ENCODE measurements at regions not wholly inside any gene's neighbourhood (a gene's known extent, or its start where the extent isn't known, plus 50 kb on each side); places are given as distances from the start of the nearest gene placed in this dataset.
"Not testable (repeated sequence)": the region's sequence is repeated elsewhere in the genome, so short reads cannot be mapped to it uniquely, and the experiment has no call there.

DNA sequence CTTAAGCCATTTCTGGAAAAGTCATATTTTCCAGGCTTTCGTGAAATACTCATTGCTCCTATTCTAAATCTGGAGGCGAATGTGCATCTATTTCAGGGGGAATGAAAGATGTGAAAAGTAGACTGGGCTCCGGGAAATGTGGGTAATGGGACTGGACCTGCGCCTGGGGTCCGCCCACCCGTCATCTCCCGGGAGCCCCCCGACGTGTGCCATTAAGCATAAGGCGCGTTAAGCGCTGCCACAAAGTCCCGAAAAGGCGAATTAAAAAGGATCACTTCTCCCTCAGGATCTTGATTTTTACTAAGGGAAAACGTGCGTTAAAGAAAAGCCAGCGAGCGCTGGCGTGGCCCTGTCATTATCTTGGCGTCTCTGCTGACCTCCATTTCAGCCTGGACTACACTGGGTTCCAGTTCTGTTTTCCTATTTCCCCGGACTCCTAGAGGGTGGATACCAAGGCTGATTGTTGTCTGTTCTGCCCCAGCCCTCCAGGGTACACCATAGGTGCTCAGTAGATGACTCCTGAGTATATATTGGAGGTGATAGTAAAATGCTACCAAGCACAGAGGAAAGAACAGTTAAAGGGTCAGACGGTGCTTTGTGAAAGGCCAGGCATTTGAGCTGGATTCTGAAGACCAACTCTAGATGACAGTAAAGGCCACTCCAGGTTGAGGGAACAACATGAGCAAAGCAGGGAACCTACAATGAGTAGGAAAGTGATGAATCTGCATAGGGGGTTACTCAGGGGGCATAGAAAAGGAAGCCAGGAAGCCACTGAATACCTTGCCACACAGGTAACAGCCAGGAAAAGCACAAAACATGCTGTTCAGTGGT lies 89.2 kb upstream of the ARID1B start:
- DNase-seq: no peak

DNA sequence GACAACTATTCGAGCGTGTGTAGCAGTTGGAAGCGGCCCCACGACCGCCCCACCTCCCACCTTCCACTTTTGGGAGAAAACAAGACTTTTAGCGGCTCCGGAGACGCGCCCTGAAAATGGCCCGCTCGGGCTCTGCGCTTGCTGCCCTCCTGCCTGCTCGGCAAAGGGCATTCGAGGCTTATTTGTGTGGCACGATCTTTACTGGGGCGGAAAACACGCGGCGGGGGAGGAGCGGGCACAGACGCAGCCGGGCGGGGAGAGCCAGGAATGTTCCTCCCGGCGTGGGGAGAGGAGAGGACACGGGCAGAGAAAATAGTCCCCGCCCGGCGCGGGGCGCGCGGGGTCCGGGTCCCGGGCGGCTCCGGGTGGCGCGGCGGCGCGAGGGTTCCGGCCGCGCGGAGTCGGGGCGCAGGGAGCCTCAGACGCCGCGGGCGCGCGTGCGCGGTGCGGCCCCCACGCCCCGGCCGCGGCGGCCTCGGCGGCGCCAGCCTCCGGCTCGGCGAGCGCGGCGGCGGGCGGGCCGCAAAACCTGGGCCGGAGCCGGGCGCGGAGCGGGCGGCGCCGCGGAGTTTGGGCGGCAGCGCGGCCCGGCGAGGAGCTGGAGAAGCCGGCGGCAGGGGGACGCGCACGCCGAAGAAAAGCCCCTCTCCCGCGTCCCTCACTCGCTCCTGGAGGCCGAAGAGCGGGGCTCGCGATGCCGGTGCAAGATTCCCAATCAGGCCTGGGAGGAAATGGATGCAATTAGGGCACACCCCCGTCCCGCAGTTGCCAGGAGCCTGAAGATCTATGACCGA lies 90.0 kb upstream of the ARID1B start:
- peak; percentile 77 for DNase-seq

DNA sequence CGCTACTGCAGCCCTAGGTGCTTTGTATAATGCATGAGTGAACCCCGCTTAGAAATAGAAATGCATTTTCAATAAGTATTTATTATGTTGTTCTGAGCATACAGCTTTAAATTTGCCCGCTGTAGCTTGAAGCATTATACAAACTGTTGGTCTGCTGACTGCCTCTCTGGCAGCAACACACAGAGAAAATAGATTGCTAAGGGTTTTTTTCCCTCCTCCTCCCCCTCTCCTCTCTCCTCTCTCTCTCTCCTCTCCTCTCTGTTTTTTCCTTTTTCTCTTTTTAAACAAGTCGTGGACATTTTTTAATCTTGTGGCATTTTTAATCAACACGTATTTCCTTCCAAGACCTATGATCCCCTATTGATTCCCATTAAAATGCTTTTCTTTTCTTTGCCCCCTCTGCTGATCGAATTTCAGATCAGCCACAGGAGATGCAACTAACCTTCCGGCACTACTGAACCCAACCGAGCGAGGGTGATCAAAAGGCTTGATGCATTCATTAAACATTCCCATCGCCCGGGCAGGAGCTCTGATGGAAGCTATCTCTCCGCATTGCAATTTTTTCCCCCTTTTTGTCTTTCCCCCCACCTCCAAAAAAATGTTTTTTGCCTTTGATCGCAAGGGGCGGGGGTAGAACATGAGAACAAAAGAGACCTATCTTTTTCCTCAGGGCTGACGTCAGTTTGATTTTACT lies 90.7 kb upstream of the ARID1B start:
- DNase-seq: peak; percentile 74

DNA sequence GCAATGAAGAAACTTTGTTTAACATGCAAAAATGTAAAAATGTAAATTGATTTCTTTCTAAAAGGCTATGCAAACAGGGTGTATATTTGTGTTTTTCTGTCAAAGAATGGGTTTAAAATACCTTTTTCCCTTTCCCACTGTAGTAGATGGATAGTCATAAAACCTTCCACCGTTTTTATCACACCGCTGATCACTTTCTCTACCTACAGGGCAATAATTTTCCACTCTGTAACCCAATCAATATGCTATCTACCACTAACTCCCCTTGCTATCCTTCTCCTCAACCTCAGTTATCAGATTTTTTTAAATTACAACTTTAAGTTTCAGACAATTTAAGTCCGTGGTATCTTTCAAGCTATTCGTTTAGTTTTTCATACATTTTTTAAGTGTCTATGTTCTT lies 91.4 kb upstream of the ARID1B start:
- no peak for DNase-seq

DNA sequence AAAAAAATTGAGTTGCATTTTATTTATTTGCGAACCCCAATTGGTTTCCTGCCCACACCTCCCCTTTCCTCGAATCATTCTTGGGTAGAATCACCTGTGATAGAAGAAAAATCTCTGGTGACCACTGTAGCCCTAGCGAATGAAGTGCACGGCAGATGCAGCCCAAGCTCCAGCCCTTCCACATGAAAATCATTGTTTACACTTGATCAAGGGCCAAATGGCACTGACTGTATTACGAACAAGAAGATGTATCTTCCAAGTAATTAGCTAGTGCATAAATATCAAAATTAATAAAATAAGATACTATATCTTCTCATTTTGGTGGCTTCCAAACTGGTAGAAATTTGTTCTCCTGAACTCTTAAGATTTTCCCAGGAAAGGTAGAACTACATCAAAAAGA lies 93.4 kb upstream of the ARID1B start:
- DNase-seq: no peak

DNA sequence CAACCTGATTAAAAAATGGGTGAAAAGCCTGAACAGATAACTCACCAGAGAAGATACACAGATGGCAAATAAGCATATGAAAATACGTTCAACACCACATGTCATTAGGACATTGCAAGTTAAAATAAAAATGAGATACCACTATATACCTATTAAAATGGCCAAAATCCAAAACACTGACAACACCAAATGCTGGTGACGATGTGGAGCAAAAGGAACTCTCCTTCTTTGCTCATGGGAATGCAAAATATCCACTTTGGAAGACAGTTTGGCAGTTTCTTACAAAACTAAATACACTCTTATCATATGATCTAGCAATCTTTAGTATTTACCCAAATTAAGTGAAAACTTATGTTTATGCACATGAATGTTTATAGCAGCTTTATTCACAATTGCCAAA lies 100.5 kb upstream of the ARID1B start:
- DNase-seq: no peak

DNA sequence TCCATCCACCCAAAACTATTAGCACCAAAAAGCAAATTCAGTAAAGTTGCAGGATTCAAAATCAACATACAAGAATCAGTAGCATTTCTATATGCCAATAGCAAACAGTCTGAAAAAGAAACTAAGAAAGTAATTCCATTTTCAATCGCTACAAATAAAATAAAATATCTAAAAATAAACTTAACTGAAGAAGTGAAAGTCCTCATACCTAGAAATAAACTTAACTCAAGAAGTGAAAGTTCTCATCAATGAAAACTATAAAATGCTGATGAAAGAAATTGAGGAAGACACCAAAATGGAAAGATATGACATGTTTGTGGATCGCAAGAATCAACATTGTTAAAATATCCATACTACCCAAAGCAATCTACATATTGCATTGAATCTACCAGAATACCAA lies 103.0 kb upstream of the ARID1B start:
- DNase-seq: no peak

DNA sequence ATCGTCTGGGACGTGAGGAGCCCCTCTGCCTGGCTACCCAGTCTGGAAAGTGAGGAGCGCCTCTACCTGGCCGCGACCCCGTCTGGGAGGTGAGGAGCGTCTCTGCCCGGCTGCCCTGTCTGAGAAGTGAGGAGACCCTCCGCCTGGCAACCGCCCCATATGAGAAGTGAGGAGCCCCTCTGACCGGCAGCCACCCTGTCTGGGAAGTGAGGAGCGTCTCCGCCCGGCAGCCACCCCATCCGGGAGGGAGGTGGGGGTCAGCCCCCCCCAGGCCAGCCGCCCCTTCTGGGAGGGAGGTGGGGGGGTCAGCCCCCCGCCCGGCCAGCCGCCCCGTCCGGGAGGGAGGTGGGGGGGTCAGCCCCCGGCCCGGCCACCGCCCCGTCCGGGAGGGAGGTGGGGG lies 107.1 kb upstream of the ARID1B start:
- not testable (repeated sequence) for DNase-seq

DNA sequence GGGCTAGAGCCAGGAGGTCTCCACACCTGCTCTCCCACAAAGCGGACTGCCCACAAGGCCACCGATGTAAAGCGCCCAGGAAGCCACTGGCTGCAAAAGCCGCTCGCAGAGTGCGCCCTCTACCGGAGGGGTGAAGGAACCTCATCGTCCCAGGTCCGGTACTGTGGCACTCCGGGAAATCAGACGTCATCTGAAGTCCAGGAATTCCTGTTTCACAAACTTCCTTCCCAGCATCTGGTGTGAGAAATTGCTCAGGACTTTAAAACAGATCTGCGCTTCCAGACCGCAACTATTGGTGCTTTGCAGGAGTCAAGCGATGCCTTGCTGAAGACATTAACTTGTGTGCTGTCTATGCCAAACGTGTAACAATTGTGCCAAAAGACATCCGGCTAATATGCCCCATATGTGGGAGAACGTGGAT lies 115.1 kb upstream of the ARID1B start:
- no peak for DNase-seq

DNA sequence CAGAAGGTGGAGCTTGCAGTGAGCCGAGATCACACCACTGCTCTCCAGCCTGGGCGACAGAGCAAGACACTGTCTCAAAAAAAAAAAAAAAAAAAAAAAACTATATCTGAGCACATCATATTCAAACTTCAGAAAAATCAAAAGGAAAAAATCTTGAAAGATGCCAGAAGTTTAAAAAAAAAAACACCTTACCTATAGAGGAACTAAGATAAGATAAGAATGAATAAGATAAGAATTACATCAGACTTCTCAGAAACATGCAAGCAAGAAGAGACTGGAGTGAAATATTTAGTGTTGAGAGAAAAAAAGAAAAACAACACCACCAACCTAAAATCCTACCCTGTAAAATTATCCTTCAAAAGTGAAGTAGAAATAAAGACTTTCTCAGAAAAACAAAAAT lies 116.8 kb upstream of the ARID1B start:
- no peak for DNase-seq

DNA sequence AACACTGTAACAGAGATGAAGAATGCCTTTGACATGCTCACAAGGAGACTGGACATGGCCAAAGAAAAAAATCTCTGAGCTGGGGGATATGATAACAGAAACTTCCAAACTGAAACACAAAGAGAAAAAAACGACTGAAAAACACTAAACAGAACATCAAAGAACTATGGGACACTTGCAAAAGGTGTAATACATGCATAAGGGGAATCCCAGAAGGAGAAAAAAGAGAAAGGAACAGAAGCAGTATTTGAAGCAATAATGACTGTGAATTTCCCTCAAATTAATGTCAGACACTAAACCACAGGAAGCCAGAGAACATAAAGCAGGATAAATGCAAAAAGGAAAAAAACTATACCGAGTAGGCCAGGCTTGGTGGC lies 117.4 kb upstream of the ARID1B start:
- no peak for DNase-seq

DNA sequence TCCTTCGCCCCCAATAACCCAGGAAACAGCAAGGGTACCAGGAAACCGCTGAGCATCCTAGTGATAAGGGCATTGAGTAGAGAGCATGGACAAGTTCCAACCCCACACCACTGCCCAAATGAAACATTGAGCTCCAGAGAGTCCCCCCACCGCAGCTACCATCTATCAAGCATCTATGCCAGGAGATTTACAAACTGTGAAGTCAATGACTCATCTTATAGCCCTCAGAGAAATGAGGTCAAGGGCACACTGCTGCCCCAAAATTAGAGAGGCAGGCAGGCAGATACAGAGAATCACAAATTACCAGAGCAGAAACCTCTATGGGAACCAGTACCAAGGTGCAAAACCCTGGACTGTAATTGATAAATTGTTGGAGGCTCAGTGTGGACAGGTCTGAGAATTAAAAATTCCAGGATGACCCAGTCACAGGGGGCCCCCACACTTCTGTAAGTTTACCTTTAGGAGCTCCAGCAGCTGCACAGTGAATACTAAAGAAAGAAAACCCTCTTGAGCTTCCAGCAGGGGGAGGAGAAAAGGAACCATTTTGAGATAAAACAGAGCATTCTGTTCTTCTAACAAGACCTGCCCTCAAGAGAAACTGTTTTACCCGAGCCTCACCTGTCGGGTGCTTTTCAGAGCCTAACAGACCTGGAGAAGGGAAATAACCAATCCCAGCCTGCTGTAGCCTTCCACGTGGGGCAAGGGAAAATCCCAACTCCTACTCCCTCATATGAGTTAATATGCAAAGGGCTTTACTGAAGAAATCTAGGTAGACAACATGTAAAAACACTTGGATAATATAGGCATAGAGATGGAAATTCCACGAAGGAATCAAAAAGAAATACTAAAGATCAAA lies 118.0 kb upstream of the ARID1B start:
- DNase-seq: no peak

DNA sequence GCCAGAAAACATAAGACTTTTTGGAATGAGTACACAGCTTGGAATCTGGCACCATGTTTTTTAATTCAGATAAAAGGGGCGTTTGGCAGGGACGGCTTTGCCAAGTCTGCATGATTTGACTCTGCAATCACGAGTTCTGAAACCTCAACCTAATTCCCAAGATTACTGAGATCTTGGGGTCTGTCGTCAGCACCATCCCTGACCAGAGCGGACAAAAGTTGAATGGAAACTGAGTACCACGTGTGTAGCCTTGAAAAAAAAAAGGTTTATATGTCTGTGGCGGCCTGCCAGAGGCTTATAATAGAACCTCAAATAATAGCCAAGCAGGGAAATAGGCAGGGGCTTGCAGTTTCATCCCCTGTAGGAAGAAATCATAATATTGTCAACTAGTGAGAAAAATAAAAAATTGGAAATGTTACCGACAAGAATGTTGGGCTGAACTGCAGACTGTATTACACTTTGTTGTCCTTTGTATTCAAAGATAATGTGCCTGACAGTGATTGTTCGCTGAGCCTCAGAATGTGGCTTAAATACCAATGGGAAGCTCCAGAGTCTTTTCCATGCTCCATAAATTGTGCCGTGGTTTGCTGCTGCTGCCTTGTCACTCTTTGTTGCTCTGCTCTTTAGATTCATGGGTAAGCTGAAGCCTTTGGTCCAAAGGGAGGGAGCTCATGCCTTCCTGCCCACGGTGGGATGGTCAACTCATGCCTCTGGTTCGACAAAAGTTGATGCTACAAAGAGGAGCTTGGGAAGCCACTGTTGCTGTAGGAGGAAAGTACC lies 118.8 kb upstream of the ARID1B start:
- DNase-seq: no peak

DNA sequence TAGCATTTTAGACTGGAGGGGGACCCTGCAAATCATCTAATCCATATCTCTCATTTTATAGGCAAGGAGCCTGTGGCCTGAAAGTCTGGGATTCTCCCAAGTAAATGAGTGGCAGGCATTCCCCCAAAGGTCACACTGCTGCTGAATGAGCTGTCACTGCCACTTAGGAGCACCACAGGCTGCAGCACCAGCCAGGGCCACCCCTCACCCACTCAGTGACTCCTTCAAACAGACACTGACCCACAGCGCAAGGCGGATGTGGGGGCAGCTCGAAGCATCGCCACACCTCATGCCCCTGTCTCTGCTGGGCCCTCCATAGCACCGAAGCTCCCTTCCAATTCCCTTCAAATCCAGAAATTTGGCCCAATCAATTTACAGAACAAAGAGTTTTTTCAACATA lies 119.9 kb upstream of the ARID1B start:
- DNase-seq: no peak

DNA sequence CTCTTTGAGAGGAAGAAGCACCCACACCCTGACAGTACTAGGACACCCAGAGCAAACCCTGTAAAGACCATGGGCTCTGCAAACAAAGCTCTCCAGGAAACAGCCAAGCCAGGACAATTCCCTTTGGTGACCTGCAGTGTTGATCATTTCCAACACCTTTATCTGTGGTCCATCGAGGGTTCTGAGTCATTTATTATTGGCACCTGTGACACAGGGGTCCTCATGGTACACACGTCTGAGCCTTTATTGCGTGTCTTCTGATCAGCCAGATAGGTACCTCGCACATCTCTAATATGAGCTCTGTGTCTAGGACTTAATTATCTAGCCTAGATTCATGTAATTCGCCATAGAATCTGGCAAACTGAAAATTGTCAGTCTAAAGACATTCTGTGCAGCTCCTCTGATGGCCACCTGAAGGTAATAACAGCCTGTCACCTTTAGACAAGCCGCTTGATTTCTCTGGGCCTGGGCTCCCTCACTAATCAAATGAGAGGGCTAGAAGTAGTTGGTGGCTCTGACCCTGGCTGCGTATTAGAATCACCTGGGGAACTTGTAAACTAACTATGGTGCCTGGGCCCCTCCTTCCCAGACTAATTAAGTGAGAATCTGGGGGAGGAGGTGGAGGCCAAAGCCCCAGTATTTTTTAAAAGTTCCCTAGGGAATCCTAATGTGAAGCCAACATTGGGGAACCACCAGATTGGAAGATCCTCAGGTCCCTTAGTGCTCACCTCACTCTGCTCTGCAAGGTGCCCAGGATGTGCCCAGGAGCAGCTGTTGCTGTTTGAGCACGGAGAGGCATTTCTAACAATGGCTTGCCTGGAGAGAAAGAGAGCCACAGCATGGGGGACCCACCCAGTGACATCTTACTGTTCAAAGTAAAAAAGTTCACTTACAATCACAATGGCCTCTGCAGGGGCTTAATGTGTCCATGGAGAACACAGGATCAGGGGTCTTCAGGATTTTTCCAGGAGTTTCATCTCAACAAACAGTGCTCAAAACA lies 122.0 kb upstream of the ARID1B start:
- no peak for DNase-seq

DNA sequence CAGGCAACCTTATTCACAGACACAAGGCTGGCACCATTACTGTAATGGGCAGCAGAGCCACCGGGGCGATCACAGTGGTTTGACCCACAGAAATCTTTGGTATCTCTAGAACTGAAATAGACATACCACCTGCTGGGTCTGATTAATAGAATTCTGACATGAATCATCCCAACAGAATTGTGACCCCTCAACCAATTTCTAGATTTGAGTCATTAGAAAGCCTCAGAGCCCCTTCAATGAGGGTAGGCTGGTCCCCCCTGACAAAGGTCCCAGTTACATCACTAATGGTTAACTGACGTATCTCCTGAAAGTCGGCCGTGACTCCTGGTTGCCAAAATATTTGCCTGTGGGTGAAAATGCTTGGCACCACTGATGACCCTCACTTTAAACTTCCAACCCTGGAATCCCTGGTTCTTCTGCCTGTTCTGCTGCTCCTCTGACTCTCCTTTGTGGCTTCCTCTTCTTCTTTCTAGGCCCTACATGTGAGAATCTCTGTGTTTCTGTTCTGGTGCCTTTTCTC lies 124.9 kb upstream of the ARID1B start:
- DNase-seq: no peak

DNA sequence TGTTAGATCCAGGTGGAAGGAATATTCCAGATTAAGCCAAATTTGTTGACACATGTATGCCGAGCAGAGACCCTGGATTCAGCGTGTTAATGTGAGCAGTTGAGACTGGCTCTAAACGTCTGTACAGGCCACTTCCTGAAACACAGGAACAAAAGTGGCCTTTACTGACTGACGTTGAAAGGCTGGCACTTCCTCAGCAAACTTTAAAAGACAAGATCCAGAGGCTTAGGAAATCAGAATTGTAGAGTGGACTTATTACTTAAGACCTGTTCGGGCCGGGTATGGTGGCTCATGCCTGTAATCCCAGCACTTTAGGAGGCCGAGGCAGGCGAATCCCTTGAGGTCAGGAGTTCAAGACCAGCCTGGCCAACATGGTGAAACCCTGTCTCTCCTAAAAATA lies 125.7 kb upstream of the ARID1B start:
- no peak for DNase-seq

DNA sequence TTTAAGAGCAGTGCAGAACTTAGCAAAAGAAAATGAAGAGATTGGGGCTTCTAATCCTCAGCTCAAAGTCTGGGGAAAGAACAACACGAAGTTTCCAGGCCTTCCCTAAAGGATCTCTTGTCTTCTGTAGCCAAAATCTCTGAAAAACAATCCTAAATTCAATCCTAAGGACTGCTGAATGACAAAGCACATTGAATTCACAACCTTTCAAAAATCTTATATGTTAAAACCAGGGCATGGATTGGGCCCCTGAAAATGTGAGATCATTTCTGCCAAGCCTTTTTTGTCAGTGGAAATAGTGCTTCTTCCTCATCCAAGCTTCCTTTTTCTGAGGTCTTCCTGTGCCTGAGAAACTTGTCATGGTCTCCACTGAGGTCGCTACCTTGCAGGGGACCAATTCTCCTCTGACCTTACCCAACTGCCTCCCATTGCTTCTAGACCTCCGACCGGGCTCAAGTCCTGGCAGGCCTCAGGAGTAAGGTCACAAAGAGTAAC lies 126.2 kb upstream of the ARID1B start:
- no peak for DNase-seq

DNA sequence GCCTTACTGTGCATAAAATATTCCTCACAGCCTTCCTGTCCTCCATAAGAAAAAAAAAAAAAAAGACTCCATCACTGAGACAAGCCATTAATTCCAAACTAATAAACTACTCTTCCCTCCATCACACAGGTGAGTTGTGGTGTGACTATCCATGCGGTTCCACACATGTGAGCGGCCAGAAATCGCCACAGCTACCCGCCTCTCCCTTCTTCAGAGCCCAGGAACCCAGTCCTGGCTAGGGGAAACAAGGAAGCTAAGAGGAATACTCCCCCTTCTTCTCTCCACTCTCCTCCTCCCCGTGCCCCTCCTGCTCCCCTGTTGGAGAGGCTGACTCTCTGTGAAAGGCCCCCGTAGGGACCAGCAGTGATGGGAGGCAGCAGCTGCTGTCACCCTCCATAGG lies 128.6 kb upstream of the ARID1B start:
- DNase-seq: no peak

DNA sequence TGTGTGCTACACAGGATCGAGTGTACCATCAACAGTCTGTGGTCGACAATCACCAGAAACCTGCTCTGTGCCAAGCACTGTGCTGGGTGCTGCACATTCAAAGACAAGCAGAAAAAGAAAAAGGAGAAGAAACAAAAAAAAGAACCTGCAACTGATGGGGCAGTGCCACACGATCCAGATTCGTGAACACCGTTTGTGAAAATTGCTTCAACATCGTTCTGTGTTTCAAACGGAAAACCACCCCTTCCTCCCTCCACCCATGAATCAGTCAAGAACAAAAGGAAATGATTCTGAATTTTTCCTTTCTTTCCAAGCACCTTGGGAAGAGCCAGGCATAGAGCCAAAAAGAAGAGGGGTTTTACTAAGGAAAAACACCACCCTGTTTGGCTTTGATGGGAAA lies 129.2 kb upstream of the ARID1B start:
- no peak for DNase-seq

All from NCI-H2029 (cell line).